CD4-positive, alpha-beta memory T cell (primary cell): ENCODE measurements at regions not wholly inside any gene's neighbourhood (a gene's known extent, or its start where the extent isn't known, plus 50 kb on each side); places are given as distances from the start of the nearest gene placed in this dataset.

Source experiments
- CTCF ChIA-PET: fragments of 350-600 bp; sonication (Branson Sonifier 250); formaldehyde crosslinking; loops from one replicate; lab custom pipeline; 2021; ENCODE audit warnings: inconsistent platforms; ENCODE audit not compliant: partially characterized antibody; lab: Charles Lee
- POLR2A ChIA-PET: fragments of 350-600 bp; sonication (Branson Sonifier 250); formaldehyde crosslinking; loops from one replicate; lab custom pipeline; 2021; ENCODE audit not compliant: partially characterized antibody; lab: Charles Lee
- DNase-seq, 5 donors: peaks; one replicate each; pipeline versions ENCODE4 v3.0.0 to v3.0.0-alpha.2; 2020 to 2022; ENCODE audit warnings: mixed read lengths in 1 of 5
- H3K27ac ChIP-seq: one replicate; pipeline ENCODE4 v1.7.0; 2013; ENCODE audit warnings: low read depth, low read length
- H3K27me3 ChIP-seq: 2 replicates; pipeline ENCODE4 v1.7.0; 2013; ENCODE audit warnings: mild to moderate bottlenecking, low read length, moderate library complexity; ENCODE audit not compliant: insufficient read depth
- H3K36me3 ChIP-seq: 2 replicates; pipeline ENCODE4 v1.7.0; 2013; ENCODE audit warnings: mild to moderate bottlenecking, low read length, moderate library complexity; ENCODE audit not compliant: insufficient read depth
- H3K4me1 ChIP-seq: 2 replicates; pipeline ENCODE4 v1.7.0; 2013; ENCODE audit warnings: mild to moderate bottlenecking, low read length, moderate library complexity; ENCODE audit not compliant: insufficient read depth
- H3K4me3 ChIP-seq, 2 donors: one replicate each; pipeline ENCODE4 v1.7.0; 2013; ENCODE audit warnings: low read length in 2 of 2, mild to moderate bottlenecking in 1 of 2
- H3K9me3 ChIP-seq, 2 donors: one replicate each; pipeline ENCODE4 v1.7.0; 2013; ENCODE audit warnings: low read length in 2 of 2, control low read depth in 1 of 2; ENCODE audit not compliant: control insufficient read depth in 1 of 2
- H3K27ac Mint-ChIP-seq, 7 donors: one replicate each; pipeline ENCODE4 v1.8.0; 2020 to 2021; ENCODE audit warnings: mixed read lengths in 7 of 7, mild to moderate bottlenecking in 6 of 7, inconsistent platforms in 3 of 7, moderate library complexity in 3 of 7
- H3K27me3 Mint-ChIP-seq, 2 donors: one replicate each; pipeline ENCODE4 v1.8.0; 2020 to 2021; ENCODE audit warnings: mixed read lengths in 2 of 2
- H3K36me3 Mint-ChIP-seq, 2 donors: one replicate each; pipeline ENCODE4 v1.8.0; 2020 to 2021; ENCODE audit warnings: mixed read lengths in 2 of 2, inconsistent platforms in 1 of 2, mild to moderate bottlenecking in 1 of 2
- H3K4me1 Mint-ChIP-seq, 4 donors: one replicate each; pipeline ENCODE4 v1.8.0; 2020 to 2021; ENCODE audit warnings: mixed read lengths in 4 of 4, mild to moderate bottlenecking in 1 of 4
- H3K4me3 Mint-ChIP-seq, 8 donors: one replicate each; pipeline ENCODE4 v1.8.0; 2020 to 2021; ENCODE audit warnings: mixed read lengths in 8 of 8, mild to moderate bottlenecking in 7 of 8, moderate library complexity in 6 of 8, inconsistent platforms in 3 of 8
- H3K9me3 Mint-ChIP-seq, 8 donors: one replicate each; pipeline ENCODE4 v1.8.0; 2020 to 2021; ENCODE audit warnings: mixed read lengths in 8 of 8, mild to moderate bottlenecking in 5 of 8, inconsistent platforms in 3 of 8, moderate library complexity in 1 of 8
- intact Hi-C: fragments of 100-400 bp; cut with micrococcal nuclease; formaldehyde crosslinking; loops from one replicate; pipeline ENCODE4 v1.15.1; 2023

DNA sequence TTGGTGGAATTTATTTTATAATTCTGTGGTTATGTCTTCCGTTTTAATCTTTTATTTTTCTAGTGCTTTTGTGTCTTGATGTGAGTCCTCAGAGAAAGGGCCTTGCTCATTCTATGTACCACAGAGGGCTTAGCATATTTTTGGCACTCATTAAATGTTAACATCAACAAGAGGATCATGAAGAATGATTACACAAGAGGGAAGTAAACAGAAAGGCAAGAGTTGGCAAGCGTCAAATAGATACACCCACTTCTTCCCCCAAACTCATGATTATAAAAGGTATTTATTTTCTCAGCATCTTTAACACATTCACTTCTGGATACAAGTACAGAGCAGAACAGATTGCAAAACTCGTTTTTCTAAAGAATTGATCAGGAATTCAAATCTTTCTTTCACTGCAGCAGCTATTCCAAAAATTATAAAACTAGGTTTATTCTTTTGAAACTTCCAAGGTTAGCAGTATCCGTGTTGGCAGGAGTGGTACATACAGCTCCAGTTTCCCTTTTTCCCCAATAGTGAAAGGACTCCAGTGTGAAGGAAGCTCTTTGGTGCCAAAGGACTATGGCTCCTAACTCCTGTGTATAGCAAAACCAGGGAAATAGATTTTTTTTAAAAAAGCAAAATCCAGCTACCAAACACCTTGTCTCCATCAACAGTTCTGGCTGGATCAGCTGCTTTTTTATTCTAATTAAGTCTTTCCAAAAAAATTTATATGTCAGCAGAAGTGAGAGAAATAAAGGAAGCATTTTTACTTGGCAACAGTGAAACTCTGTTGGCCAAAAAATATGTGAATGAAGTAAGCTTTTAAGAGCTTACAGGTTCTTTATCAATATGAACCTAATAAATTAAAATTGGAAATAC is 221.9 kb downstream of the ADGRG6 start:
- POLR2A ChIA-PET: no interaction called here
- H3K9me3 ChIP-seq: no peaks in the 10 kb centered on the region
- H3K4me1 Mint-ChIP-seq: no peaks in the 10 kb centered on the region

DNA sequence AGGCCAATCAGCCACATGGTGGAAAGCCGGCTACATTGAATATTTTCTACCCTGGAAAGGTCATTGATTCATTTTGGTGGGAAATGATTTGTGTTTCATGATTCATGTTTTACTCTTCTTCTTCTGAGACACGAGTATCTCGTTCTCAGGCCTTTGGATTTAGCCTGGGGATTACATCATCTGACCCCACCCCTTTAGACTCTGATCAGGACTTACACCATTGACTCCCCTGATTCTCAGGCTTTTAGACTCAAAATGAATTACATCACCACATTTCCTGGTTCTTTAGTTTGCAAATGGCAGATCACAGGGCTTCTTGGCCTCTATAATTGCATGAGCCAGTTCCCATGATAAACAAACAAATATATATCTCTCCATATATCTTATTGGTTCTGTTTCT is 228.8 kb downstream of the ADGRG6 start:
- H3K27me3 Mint-ChIP-seq: peaks cover 2 to 7% of the 10 kb centered on the region in 2 donors

More for the DNA sequence above, 221.9 kb downstream of the ADGRG6 start:
- DNase-seq: no peak
- no peaks in the 10 kb centered on the region for H3K36me3 Mint-ChIP-seq
- Histone ChIP-seq H3K27ac (no peak overlapping the region), H3K4me1 (no peaks in the 10 kb centered on the region), H3K36me3 (no peaks in the 10 kb centered on the region), H3K4me3 (no peak overlapping the region), H3K27me3 (no peaks in the 10 kb centered on the region)
- no peak overlapping the region for H3K4me3 Mint-ChIP-seq
- peaks cover 0 to 2% (median 0%) of the 10 kb centered on the region in 8 donors for H3K9me3 Mint-ChIP-seq
- H3K27me3 Mint-ChIP-seq: peaks cover 12 to 16% of the 10 kb centered on the region in 2 donors
- CTCF ChIA-PET: interaction anchor here (1.1 kb wide), 1 partner anchor 43 kb away, joined by 3 read pairs; no protein-coding TSS in a partner anchor
- intact Hi-C loops: no loop called here
- H3K27ac Mint-ChIP-seq: no peak overlapping the region

GRCh38 chr6:142531727-142532126 is 229.9 kb downstream of the ADGRG6 start:
- no peak overlapping the region for H3K27ac Mint-ChIP-seq
- POLR2A ChIA-PET: no interaction called here
- no peaks in the 10 kb centered on the region for H3K36me3 Mint-ChIP-seq
- CTCF ChIA-PET: no interaction called here
- Histone ChIP-seq H3K27ac (no peak overlapping the region), H3K27me3 (no peaks in the 10 kb centered on the region), H3K4me1 (no peaks in the 10 kb centered on the region), H3K4me3 (no peak overlapping the region), H3K9me3 (no peaks in the 10 kb centered on the region), H3K36me3 (no peaks in the 10 kb centered on the region)
- DNase-seq: no peak
- intact Hi-C loops: no loop called here
- no peak overlapping the region for H3K4me3 Mint-ChIP-seq
- peaks cover 2 to 37% (median 16%) of the 10 kb centered on the region in 8 donors for H3K9me3 Mint-ChIP-seq
- no peaks in the 10 kb centered on the region for H3K4me1 Mint-ChIP-seq
- peaks cover 2 to 3% of the 10 kb centered on the region in 2 donors for H3K27me3 Mint-ChIP-seq

More for the DNA sequence above, 228.8 kb downstream of the ADGRG6 start:
- DNase-seq: no peak
- Histone ChIP-seq H3K36me3 (no peaks in the 10 kb centered on the region), H3K4me1 (no peaks in the 10 kb centered on the region), H3K27me3 (no peaks in the 10 kb centered on the region), H3K9me3 (no peaks in the 10 kb centered on the region), H3K27ac (no peak overlapping the region), H3K4me3 (no peak overlapping the region)
- no peaks in the 10 kb centered on the region for H3K4me1 Mint-ChIP-seq
- ChIA-PET POLR2A (no interaction called here), CTCF (no interaction called here)
- peaks cover 4 to 33% (median 13%) of the 10 kb centered on the region in 8 donors for H3K9me3 Mint-ChIP-seq
- no peak overlapping the region for H3K4me3 Mint-ChIP-seq
- no peak overlapping the region for H3K27ac Mint-ChIP-seq
- intact Hi-C loops: no loop called here
- no peaks in the 10 kb centered on the region for H3K36me3 Mint-ChIP-seq

GRCh38 chr6:142534076-142534475 is 232.3 kb downstream of the ADGRG6 start:
- H3K4me3 Mint-ChIP-seq: no peak overlapping the region
- ChIA-PET POLR2A (no interaction called here), CTCF (no interaction called here)
- Histone ChIP-seq H3K4me3 (no peak overlapping the region), H3K27ac (no peak overlapping the region), H3K27me3 (no peaks in the 10 kb centered on the region), H3K36me3 (no peaks in the 10 kb centered on the region), H3K4me1 (no peaks in the 10 kb centered on the region), H3K9me3 (no peaks in the 10 kb centered on the region)
- no peaks in the 10 kb centered on the region for H3K4me1 Mint-ChIP-seq
- DNase-seq: no peak
- peaks cover 2 to 37% (median 16%) of the 10 kb centered on the region in 8 donors for H3K9me3 Mint-ChIP-seq
- H3K36me3 Mint-ChIP-seq: no peaks in the 10 kb centered on the region
- no peak overlapping the region for H3K27ac Mint-ChIP-seq
- intact Hi-C loops: no loop called here
- peaks cover 1 to 2% of the 10 kb centered on the region in 2 donors for H3K27me3 Mint-ChIP-seq

- intact Hi-C loops: no loop called here
- Histone ChIP-seq H3K9me3 (no peaks in the 10 kb centered on the region), H3K27ac (no peak overlapping the region), H3K36me3 (no peaks in the 10 kb centered on the region), H3K4me3 (no peak overlapping the region), H3K27me3 (no peaks in the 10 kb centered on the region), H3K4me1 (no peaks in the 10 kb centered on the region)
- ChIA-PET POLR2A (no interaction called here), CTCF (no interaction called here)
- peaks cover 1 to 2% of the 10 kb centered on the region in 2 donors for H3K27me3 Mint-ChIP-seq
- H3K36me3 Mint-ChIP-seq: no peaks in the 10 kb centered on the region
- no peak for DNase-seq
- H3K27ac Mint-ChIP-seq: no peak overlapping the region
- no peak overlapping the region for H3K4me3 Mint-ChIP-seq
- no peaks in the 10 kb centered on the region for H3K4me1 Mint-ChIP-seq
- H3K9me3 Mint-ChIP-seq: peaks cover 2 to 37% (median 16%) of the 10 kb centered on the region in 8 donors
Measured at GRCh38 chr6:142534484-142534883, 232.7 kb downstream of the ADGRG6 start.

DNA sequence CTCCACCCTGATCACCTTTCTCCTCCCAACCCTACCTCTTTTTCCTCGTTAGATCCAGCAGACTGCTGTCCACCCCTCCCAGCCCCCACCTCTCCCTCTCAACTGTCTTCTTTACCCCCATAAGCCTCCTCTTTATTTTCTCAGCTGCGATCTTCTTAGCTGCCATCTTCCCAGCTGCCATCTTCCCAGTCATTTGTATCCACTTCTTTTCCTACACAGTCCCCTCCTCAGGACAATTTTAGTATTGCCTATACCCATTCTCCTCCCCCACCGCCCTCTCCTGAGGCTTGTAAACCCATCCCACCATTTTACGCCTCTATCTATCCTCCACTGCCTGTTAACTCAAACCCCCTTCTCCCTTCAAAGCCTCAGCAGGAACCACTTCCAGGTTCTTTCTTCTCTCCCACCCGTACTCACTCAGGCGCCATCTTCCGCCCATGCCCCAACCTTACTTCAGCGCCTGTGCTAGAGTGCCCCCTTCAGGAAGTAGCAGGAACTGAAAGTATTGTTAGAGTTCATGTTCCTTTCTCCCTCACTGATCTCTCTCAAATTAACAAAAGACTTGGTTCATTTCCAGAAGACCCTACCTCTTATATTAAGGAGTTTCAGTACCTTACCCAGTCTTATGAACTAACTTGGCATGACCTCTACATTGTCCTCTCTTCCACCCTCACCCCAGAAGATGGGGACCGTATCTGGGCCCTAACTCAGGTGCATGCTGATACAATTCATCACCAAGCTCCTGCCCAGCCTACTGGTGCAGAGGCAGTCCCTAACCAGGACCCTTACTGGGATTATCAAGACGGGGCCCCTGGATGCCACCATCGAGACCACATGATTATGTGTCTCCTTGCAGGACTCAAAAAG is 236.0 kb downstream of the ADGRG6 start:
- Histone ChIP-seq H3K27me3 (no peaks in the 10 kb centered on the region), H3K4me3 (no peak overlapping the region), H3K36me3 (no peaks in the 10 kb centered on the region), H3K27ac (no peak overlapping the region), H3K4me1 (no peaks in the 10 kb centered on the region), H3K9me3 (no peaks in the 10 kb centered on the region)
- intact Hi-C loops: loop anchor here (1.0 kb wide), 1 partner anchor 391 kb away; the partner anchor contains the start of genes NMBR and VTA1
- Mint-ChIP-seq H3K9me3 (peaks cover 0 to 25% (median 16%) of the 10 kb centered on the region in 8 donors), H3K27me3 (no peaks in the 10 kb centered on the region), H3K36me3 (no peaks in the 10 kb centered on the region), H3K4me3 (no peak overlapping the region), H3K4me1 (no peaks in the 10 kb centered on the region), H3K27ac (no peak overlapping the region)
- ChIA-PET POLR2A (no interaction called here), CTCF (no interaction called here)
- DNase-seq: no peak

DNA sequence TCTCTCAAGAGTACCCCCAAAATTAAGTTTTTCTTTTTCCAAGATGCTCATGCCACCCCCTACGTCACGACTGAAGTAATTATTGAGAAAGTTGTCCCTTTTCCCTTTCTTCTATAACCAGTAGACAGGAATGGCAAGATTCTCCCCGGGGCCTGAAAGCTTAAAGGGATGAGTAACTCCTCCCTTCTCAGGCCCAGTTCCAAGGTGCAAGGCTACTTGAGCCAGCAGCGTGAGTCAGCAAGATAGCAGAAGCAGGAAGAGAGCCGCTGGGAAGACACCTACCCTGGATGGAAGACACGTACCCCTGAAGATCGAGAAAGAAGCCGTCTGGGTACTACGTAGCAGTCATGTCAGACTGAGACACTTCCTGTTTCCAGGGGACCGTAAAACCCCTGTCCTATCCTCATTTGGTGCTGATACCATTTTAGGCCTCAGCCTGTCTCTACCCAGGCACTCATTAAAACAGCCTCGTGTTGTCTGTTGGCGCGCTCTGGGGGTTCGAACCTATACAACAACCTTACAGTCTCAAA is 241.0 kb downstream of the ADGRG6 start:
- peaks cover 0 to 7% (median 3%) of the 10 kb centered on the region in 4 donors for H3K4me1 Mint-ChIP-seq
- H3K4me3 ChIP-seq: no peak overlapping the region
- peaks cover 0 to 2% of the 10 kb centered on the region in 2 donors for H3K27me3 Mint-ChIP-seq
- peak in 1 of 5 donors; percentile 21 for DNase-seq
- no peaks in the 10 kb centered on the region for H3K4me1 ChIP-seq
- no peak overlapping the region for H3K4me3 Mint-ChIP-seq
- no peaks in the 10 kb centered on the region for H3K36me3 Mint-ChIP-seq
- ChIA-PET POLR2A (no interaction called here), CTCF (no interaction called here)
- intact Hi-C loops: no loop called here
- H3K36me3 ChIP-seq: no peaks in the 10 kb centered on the region
- H3K9me3 ChIP-seq: no peaks in the 10 kb centered on the region
- H3K27me3 ChIP-seq: no peaks in the 10 kb centered on the region
- H3K27ac Mint-ChIP-seq: no peak overlapping the region
- H3K27ac ChIP-seq: no peak overlapping the region
- no peaks in the 10 kb centered on the region for H3K9me3 Mint-ChIP-seq
